HG02840 (cell line): ENCODE measurements at regions not wholly inside any gene's neighbourhood (a gene's known extent, or its start where the extent isn't known, plus 50 kb on each side); places are given as distances from the start of the nearest gene placed in this dataset.

ENCODE experiments used
- ATAC-seq: cut with Tn5 transposase; IDR thresholded peaks from one replicate; pipeline ENCODE4 v1.9.1; 2021; ENCODE audit warnings: mild to moderate bottlenecking, moderate library complexity, moderate number of reproducible peaks; ENCODE audit not compliant: unreplicated experiment, low FRiP score

- no peak for ATAC-seq
These were observed 373.0 kb upstream of the SMIM30 start for GRCh38 chr7:113491305-113491704.

- ATAC-seq: no peak
These were observed 369.8 kb upstream of the SMIM30 start for GRCh38 chr7:113487925-113488731.

- no peak for ATAC-seq
These were observed 368.2 kb upstream of the SMIM30 start for GRCh38 chr7:113486548-113486947.

- no peak for ATAC-seq
These were observed 365.3 kb upstream of the SMIM30 start for GRCh38 chr7:113483657-113484056.

- no peak for ATAC-seq
These were observed 362.2 kb upstream of the SMIM30 start for GRCh38 chr7:113480537-113480936.

- ATAC-seq: no peak
These were observed 345.9 kb upstream of the SMIM30 start for GRCh38 chr7:113464096-113464855.

- ATAC-seq: no peak
These were observed 341.7 kb upstream of the SMIM30 start for GRCh38 chr7:113460067-113460466.

GRCh38 chr7:113456533-113456932 is 338.2 kb upstream of the SMIM30 start:
- ATAC-seq: no peak

GRCh38 chr7:113454597-113455169 is 336.3 kb upstream of the SMIM30 start:
- ATAC-seq: no peak

- ATAC-seq: no peak
These were observed 333.9 kb upstream of the SMIM30 start for GRCh38 chr7:113452245-113452644.

- no peak for ATAC-seq
These were observed 328.4 kb upstream of the SMIM30 start for GRCh38 chr7:113446791-113447190.

GRCh38 chr7:113446391-113446790 is 328.0 kb upstream of the SMIM30 start:
- ATAC-seq: no peak

GRCh38 chr7:113444261-113444660 is 325.9 kb upstream of the SMIM30 start:
- ATAC-seq: no peak

GRCh38 chr7:113440173-113440572 is 321.8 kb upstream of the SMIM30 start:
- no peak for ATAC-seq

GRCh38 chr7:113431406-113431805 is 313.1 kb upstream of the SMIM30 start:
- ATAC-seq: no peak

- ATAC-seq: no peak
These were observed 305.9 kb upstream of the SMIM30 start for GRCh38 chr7:113424185-113424817.

GRCh38 chr7:113421696-113422330 is 303.5 kb upstream of the SMIM30 start:
- ATAC-seq: peak; percentile 100

GRCh38 chr7:113414401-113415035 is 296.2 kb upstream of the SMIM30 start:
- ATAC-seq: no peak

GRCh38 chr7:113412410-113412809 is 294.1 kb upstream of the SMIM30 start:
- ATAC-seq: no peak

GRCh38 chr7:113410796-113411195 is 292.4 kb upstream of the SMIM30 start:
- no peak for ATAC-seq
